GM18511 (cell line): ENCODE measurements at regions not wholly inside any gene's neighbourhood (a gene's known extent, or its start where the extent isn't known, plus 50 kb on each side); places are given as distances from the start of the nearest gene placed in this dataset.
"Not testable (repeated sequence)": the region's sequence is repeated elsewhere in the genome, so short reads cannot be mapped to it uniquely, and the experiment has no call there.

Source experiments
- ATAC-seq: cut with Tn5 transposase; IDR thresholded peaks from one replicate; pipeline ENCODE4 v1.9.1; 2021; ENCODE audit warnings: mild to moderate bottlenecking, moderate library complexity; ENCODE audit not compliant: unreplicated experiment

- no peak for ATAC-seq
Measured at GRCh38 chr13:64753233-64754000, 2476.7 kb downstream of the PCDH9 start.

- no peak for ATAC-seq
Measured at GRCh38 chr13:64749301-64749700, 2480.8 kb downstream of the PCDH9 start.

GRCh38 chr13:64746845-64747244 is 2483.3 kb downstream of the PCDH9 start:
- no peak for ATAC-seq

GRCh38 chr13:64740493-64740892 is 2489.6 kb downstream of the PCDH9 start:
- no peak for ATAC-seq

GRCh38 chr13:64725492-64725891 is 2504.6 kb downstream of the PCDH9 start:
- ATAC-seq = no peak

- ATAC-seq = no peak
Measured at GRCh38 chr13:64723724-64724123, 2506.4 kb downstream of the PCDH9 start.

GRCh38 chr13:64718116-64718515 is 2512.0 kb downstream of the PCDH9 start:
- no peak for ATAC-seq

GRCh38 chr13:64716936-64717335 is 2513.2 kb downstream of the PCDH9 start:
- ATAC-seq = no peak

GRCh38 chr13:64709079-64709478 is 2521.1 kb downstream of the PCDH9 start:
- no peak for ATAC-seq

GRCh38 chr13:64704121-64704649 is 2526.0 kb downstream of the PCDH9 start:
- no peak for ATAC-seq

- no peak for ATAC-seq
Measured at GRCh38 chr13:64697226-64697625, 2532.9 kb downstream of the PCDH9 start.

GRCh38 chr13:64688893-64689677 is 2541.1 kb downstream of the PCDH9 start:
- no peak for ATAC-seq

- not testable (repeated sequence) for ATAC-seq
Measured at GRCh38 chr13:64686536-64686935, 2543.6 kb downstream of the PCDH9 start.

- ATAC-seq = no peak
Measured at GRCh38 chr13:64684685-64685431, 2545.3 kb downstream of the PCDH9 start.

GRCh38 chr13:64684108-64684507 is 2546.0 kb downstream of the PCDH9 start:
- no peak for ATAC-seq

- ATAC-seq = no peak
Measured at GRCh38 chr13:64680739-64681138, 2549.4 kb downstream of the PCDH9 start.

- ATAC-seq = no peak
Measured at GRCh38 chr13:64675255-64675892, 2554.8 kb downstream of the PCDH9 start.

GRCh38 chr13:64674126-64674525 is 2556.0 kb downstream of the PCDH9 start:
- ATAC-seq = no peak

- ATAC-seq = no peak
Measured at GRCh38 chr13:64672751-64673150, 2557.4 kb downstream of the PCDH9 start.

- ATAC-seq = no peak
Measured at GRCh38 chr13:64662887-64663593, 2567.1 kb downstream of the PCDH9 start.
